EH (cell line): ENCODE measurements at regions not wholly inside any gene's neighbourhood (a gene's known extent, or its start where the extent isn't known, plus 50 kb on each side); places are given as distances from the start of the nearest gene placed in this dataset.
A peak's percentile ranks its signal among the peaks of the same experiment; 100 is the strongest.
"Not testable (repeated sequence)": the region's sequence is repeated elsewhere in the genome, so short reads cannot be mapped to it uniquely, and the experiment has no call there.

Experiments used
- DNase-seq: peaks from one replicate; pipeline ENCODE4 v3.0.0-alpha.2; 2015; ENCODE audit warnings: low read depth

- DNase-seq = not testable (repeated sequence)
These were observed 139.2 kb upstream of the ERV3-1 start for GRCh38 chr7:65145710-65146109.

- DNase-seq = not testable (repeated sequence)
These were observed 138.5 kb upstream of the ERV3-1 start for GRCh38 chr7:65145008-65145407.

- not testable (repeated sequence) for DNase-seq
These were observed 138.1 kb upstream of the ERV3-1 start for GRCh38 chr7:65144557-65144956.

- DNase-seq = not testable (repeated sequence)
These were observed 137.6 kb upstream of the ERV3-1 start for GRCh38 chr7:65144119-65144518.

- DNase-seq = not testable (repeated sequence)
These were observed 135.4 kb upstream of the ERV3-1 start for GRCh38 chr7:65141894-65142293.

- DNase-seq = not testable (repeated sequence)
These were observed 134.9 kb upstream of the ERV3-1 start for GRCh38 chr7:65141405-65141778.

GRCh38 chr7:65140543-65141404, 134.3 kb upstream of the ERV3-1 start:
- DNase-seq = not testable (repeated sequence)

GRCh38 chr7:65136850-65137249, 130.4 kb upstream of the ERV3-1 start:
- DNase-seq = not testable (repeated sequence)

GRCh38 chr7:65133087-65133486, 126.6 kb upstream of the ERV3-1 start:
- not testable (repeated sequence) for DNase-seq

- not testable (repeated sequence) for DNase-seq
These were observed 125.8 kb upstream of the ERV3-1 start for GRCh38 chr7:65132256-65132655.

GRCh38 chr7:65127364-65127763, 120.9 kb upstream of the ERV3-1 start:
- not testable (repeated sequence) for DNase-seq

- DNase-seq = not testable (repeated sequence)
These were observed 118.1 kb upstream of the ERV3-1 start for GRCh38 chr7:65124600-65124999.

- DNase-seq = not testable (repeated sequence)
These were observed 99.2 kb upstream of the ERV3-1 start for GRCh38 chr7:65105650-65106203.

GRCh38 chr7:65100499-65100898, 94.0 kb upstream of the ERV3-1 start:
- DNase-seq = not testable (repeated sequence)

GRCh38 chr7:65081669-65082055, 75.2 kb upstream of the ERV3-1 start:
- not testable (repeated sequence) for DNase-seq

- DNase-seq = peak; percentile 91
These were observed 74.5 kb upstream of the ERV3-1 start for GRCh38 chr7:65080799-65081668.

- not testable (repeated sequence) for DNase-seq
These were observed 68.5 kb upstream of the ERV3-1 start for GRCh38 chr7:65074959-65075358.

- DNase-seq = peak; percentile 1
These were observed 66.7 kb upstream of the ERV3-1 start for GRCh38 chr7:65073160-65073559.

GRCh38 chr7:65071854-65072431, 65.5 kb upstream of the ERV3-1 start:
- DNase-seq = not testable (repeated sequence)

- DNase-seq = not testable (repeated sequence)
These were observed 63.0 kb upstream of the ERV3-1 start for GRCh38 chr7:65069476-65069875.

- not testable (repeated sequence) for DNase-seq
These were observed 56.1 kb upstream of the ERV3-1 start for GRCh38 chr7:65062566-65062965.

GRCh38 chr7:65059247-65059646, 52.8 kb upstream of the ERV3-1 start:
- DNase-seq = not testable (repeated sequence)
